HG02798 (cell line): ENCODE measurements at regions not wholly inside any gene's neighbourhood (a gene's known extent, or its start where the extent isn't known, plus 50 kb on each side); places are given as distances from the start of the nearest gene placed in this dataset.

ENCODE experiments used
- ATAC-seq: cut with Tn5 transposase; IDR thresholded peaks from one replicate; pipeline ENCODE4 v1.9.1; 2021; ENCODE audit warnings: mild to moderate bottlenecking; ENCODE audit not compliant: unreplicated experiment, poor library complexity

DNA sequence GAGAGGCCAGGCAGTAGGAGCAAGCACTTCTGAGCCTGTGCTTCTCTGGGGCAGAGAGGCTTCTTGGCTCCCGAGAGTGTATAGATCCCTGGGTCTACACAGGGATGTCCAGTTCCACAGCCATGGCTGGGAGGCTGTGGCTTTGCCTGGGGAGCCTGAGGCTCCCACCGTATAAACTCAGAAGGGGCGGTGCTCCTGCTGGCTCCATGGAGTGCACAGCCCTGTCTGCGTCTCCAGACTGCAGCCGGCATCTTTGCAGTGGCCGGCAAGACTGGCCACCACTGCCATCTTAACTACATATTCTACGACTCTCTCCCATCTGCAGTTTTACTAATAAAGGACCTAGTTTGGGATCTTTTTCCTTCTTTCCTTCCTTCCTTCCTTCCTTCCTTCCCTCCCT is 1253.8 kb downstream of the C4orf33 start:
- ATAC-seq, result no peak

DNA sequence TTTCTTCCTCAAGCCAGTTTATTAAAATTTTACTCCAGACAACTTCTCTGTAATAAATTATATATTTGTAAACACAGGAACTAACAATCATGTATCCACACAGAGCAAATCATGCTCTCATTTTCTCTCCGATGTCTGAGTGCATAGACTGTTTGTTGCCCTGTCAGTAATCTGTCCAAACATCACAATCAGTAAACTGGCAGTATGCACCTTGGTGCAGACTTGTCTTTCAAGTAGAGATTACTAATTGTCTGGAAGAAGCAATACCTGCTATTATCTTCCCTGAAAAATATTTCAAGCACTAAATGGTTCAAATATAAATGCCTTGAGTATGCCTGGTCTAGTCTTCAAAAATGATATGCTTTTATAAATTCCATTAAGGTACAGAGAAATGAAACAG is 1260.9 kb downstream of the C4orf33 start:
- ATAC-seq, result no peak

DNA sequence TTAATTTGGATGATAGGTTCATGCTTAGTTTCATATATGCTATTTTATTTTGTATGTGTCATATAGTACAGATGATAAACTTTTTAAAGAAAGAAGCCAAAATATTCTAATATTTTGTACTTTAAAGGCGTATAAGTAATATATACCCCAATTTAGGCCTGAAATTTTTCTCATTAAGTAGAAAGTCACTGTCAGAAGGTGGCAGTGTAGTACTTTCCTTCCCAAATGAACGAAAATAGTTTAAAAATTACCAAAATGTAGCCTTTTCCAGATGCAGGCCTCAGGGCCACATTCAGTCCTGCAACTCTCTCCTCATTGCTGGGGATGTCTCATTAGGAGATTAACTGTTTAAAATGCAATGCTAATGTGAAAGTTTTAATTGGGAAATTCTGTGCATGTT is 1263.6 kb downstream of the C4orf33 start:
- no peak for ATAC-seq

DNA sequence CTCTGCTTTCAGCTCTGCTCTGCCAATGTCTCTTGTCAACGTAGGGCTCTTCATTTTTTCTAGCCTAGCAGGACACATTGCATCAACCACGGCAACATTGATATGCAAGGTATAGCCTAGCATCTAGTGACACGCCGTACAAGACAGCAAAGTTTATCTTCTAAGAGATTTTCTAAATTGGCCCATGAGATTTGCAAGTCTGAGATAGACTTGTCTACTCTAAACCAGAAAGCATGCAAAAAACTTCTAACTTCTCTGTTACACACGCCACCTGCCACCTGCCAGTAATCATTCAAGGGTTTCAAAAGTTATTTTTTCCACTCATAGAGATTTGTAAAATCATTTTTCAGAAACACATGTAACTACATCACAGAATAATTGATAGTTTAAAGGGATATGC is 1265.7 kb downstream of the C4orf33 start:
- no peak for ATAC-seq

DNA sequence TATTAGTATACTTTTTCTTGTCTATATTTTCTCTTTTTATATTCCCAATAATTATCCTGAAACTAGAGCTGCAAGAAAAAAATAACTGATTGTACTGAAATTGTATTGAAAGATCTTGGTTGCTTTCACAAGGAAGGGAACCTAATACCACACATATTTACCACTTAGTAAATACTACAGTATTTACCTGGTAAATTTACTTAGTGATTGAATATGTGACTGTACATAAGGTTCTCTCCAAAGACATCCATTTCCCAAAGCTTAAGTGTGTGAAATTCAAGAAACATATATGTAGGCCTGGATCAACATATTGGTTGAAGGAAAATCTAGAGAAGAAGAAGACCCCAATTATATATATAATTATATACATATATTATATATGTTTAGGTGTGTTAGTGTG is 1272.7 kb downstream of the C4orf33 start:
- ATAC-seq, result no peak

DNA sequence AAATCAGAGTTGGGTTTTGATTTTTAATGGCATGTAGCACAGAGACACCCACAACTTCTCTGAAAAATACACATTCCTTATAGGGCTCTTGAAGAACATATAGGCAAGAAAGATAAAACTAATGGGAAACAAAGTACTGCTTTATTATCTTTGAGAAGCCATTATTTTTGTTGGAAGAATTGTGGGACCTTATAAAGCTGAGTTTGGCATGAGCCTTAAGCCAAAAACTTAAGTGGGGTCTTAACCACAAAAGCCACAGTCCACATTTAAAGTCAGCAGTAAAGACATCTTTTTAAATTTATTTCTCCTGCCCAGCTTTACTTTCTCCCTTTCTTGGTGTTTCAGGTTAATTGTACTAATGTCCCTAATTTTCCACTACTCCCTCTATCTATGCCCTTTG is 1297.3 kb downstream of the C4orf33 start:
- no peak for ATAC-seq

DNA sequence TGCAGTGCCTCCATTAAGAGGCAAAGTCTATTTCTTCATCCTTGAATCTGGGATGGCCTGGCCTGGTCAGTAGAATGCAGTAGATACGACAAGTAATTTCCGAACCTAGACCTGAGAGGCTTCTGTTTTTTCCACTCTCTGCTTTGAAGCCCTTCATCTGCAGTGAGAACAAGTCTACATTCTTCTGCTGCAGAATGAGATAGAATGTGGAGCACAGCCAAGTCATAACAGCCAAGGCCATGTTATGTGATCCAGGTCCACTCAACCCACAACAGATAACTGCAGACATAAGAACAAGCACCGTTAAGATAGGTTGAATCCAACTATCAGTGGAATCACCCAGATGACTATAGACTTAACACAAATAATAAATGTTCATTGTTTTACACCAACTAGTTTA is 1297.7 kb downstream of the C4orf33 start:
- no peak for ATAC-seq

DNA sequence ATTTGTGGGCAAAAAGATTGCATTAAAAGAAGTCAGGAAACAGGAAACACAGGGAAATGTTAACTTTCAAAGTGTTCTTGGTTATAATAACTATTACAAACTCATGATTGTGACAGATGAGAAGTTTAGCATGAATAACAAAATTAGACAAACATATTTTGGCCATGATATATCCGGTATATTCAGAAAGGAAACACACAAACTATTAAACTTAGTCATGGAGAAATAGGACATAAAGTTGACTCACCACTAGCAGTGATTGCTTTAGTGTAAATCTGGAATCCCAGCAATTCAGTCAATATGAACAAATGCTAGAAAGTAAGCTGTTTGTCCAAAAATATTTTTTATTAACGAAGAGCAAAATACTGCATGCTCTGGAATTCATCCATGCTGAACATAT is 1299.9 kb downstream of the C4orf33 start:
- no peak for ATAC-seq

DNA sequence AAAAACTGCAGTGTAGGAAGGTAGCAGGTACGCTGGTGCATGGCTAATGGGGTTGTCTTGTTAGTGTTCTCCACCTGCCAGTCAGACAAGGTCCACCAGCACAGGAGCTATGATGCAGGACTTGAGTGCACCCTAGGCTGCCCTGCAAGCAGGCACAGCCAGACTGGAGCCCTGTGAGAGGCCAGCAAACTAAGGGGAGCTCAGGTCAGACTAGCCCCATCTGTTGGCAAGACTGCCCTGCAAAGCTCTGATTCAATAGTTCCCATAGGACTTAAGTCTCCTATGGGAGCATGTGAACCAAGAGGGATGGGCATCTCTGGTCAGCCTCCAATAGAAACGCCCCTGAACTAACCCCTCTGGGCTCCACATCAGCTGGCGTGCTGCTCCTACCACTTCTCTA is 1307.3 kb downstream of the C4orf33 start:
- no peak for ATAC-seq

DNA sequence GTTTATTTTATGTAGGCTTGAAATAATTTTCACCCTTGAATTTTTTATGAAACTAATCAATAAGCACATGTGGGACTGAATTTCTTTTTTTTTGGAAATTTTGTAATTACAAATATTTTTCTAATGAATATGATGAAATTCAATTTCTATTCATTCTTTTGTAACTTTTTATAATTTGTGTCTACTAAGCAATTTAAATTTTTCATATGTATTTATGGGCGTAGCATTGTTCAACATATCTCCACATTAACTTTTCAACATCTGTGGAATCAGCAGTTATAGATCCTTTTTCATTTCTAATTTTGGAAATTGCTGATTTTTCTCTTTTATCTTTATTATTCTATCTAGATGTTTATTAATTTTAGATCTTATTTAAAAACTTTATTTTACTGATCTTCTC is 1320.3 kb downstream of the C4orf33 start:
- no peak for ATAC-seq

DNA sequence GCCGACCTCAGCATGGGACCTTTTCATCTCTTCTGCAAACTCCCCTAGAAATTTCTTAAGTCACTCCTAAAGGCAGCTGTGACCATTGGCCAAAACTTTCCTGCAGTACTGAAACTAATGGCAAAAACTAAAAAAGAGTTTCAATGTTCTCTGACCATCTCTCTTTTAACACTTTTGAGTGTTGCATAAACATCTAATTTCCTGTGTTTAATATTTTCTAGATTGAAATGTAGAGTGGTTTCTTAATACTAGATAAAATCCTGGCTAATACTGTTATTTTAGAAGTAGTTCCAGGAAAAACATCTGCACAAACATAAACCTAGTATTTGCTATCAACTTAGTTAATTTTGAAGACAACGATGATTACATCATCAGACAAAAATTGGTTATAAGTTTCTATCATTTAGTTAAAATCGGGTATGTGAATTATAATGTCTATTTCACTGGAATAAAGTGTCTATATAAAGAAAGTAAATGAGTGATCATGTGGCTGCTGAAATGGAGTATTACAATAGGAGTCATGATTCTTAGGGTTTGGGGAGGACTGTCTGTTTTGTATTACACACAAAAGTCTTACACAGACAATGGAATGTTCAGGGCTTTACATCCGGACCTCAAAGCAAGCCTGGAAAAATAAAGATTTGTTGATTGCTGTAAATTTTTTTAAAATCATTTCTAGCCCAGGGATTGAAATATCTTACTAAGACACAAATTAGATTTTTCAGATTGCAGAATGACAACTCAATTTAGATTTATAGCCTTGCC is 1323.4 kb downstream of the C4orf33 start:
- no peak for ATAC-seq

DNA sequence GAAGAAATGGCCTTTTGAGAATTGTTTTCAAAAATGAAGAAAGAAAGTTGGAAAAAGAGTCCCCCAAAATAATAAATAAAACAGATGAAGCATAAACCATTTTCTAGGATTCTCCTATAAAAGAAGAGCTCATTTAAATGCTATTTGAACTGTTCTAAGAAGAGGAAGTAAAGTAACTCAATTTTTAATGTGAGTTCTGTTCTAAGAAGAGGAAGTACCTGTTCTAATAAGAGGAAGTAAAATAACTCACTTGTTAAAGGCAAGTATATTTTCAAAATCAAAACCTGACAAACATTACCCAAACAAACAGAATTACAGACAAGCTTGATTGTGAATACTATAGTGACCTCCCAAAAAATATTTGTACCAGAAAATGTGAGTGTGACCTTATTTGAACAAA is 1326.3 kb downstream of the C4orf33 start:
- ATAC-seq, result no peak

DNA sequence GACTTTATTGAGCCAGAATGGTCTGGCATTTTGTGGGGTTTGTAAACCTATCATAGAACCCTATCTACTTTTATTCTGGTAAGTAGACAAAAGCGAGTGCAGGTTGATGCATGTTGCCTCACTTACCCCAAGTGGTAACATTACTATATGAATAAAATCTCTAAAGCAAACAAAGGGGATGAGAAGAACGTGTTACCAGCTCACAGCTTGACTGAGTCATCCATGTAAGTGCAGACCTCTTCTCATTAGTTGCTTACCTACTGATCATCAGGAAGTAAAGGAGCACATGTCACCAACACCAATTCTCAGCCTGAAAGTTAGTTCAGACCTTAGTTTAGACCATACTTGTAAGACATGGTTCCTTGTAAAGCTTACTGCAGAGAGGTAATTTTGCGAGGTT is 1328.3 kb downstream of the C4orf33 start:
- no peak for ATAC-seq

DNA sequence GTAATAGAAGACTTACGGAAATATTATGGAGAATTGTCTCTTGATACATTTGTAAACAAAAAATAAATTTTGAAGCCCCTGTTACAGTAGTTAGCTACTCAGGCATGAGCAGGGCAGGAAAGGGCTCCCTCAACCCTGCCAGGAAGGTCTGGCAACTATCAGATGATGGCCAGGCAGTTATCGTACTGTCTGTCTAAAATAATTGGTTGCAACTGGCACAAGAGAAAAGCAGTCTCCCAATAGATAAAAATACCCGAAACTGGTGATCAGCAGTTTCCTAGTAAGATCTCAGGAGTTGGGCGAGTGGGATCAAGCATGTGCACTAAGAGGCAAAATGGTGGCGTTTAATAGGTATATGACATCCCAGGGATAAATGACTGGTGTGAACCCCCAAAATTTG is 1336.3 kb downstream of the C4orf33 start:
- no peak for ATAC-seq

DNA sequence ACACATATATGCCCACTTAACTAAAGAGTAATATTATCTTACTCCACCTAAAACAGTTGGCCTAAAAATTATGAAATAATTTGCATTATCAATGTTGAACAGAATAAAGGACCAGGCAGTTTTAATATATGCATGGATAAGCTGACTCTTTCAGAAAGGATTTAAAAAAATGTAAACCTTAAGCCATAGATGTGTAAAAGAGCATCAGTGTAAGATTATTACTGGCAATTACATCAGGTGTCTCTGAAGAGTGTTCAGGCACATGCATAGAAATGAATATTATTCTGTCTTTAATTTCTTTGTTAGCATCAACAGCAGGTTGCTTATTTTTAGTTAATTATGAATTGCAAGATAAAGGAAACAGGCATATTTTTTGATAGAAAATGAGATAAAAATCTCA is 1353.8 kb downstream of the C4orf33 start:
- no peak for ATAC-seq

DNA sequence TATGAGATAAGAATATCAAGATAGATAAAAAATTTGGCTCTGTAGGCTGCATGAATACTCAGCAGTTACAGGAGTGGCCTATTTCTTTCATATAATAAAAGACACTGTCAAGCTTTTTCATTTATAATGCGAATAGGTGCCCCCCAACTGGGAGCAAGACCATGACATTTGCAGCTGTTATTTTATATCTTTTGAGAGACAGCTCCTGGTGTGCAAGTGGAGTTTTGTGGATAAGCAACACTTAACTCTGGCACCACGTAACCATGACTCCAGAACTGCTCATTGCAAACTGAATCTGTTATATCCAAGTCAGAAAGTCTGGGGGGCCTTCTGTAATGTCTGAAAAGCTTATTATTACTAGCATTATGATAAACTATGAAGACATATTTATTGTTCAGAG is 1372.4 kb downstream of the C4orf33 start:
- ATAC-seq, result no peak

DNA sequence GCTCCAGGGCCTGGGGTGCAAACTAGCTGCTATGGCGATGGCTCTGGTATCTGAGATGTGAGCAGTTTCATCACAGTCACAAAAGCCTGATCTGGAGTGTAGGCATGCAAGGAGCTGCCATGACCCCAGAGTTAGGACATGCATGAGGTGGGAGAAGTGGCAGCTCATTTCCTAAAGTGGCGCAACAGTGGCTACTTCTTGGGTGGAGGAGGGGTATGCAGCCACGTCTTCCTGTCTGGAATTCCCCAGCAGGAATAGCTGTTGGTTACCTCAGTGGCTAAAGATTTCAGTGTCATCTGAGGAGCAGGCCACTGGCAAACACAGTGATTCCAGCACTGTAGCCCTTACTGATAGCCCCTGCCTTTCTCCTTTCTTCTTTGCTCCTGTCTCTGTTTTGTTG is 1382.5 kb downstream of the C4orf33 start:
- no peak for ATAC-seq

DNA sequence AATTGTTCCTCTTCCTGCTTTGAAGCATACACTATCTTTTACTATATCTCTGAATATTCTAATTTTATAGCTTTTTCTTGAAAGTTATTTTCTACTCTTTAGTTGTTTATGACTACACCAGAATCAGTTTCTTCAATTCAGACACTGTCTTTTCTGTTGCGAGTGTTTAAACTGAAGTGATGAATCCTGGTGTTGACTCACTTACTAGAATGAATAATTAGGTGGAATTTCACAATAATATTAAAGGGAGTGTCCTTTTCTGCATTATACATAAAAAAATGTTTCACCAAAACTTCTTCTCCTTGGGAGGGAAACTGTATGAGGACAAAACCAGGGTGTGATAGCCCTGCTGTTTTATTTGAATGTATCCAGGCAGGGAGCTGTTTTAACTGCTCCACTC is 1383.1 kb downstream of the C4orf33 start:
- no peak for ATAC-seq

DNA sequence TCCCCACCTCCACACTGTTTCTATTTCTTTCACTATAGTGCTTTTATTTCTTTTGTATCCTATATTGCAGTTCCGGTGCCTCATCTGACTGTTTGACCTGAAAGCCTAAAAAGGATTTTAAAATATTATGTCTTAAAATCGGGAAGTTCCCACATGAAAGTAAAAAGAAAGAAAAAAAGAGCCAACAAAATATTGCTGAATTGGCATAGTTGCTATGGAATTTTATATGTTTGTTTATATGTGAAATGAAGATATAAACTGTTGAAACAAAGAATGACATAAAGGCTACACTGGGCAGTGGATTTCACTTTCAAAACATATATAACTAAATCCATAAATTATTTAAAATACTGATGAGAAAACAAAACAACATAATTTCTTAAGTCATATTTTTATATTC is 1383.7 kb downstream of the C4orf33 start:
- no peak for ATAC-seq

DNA sequence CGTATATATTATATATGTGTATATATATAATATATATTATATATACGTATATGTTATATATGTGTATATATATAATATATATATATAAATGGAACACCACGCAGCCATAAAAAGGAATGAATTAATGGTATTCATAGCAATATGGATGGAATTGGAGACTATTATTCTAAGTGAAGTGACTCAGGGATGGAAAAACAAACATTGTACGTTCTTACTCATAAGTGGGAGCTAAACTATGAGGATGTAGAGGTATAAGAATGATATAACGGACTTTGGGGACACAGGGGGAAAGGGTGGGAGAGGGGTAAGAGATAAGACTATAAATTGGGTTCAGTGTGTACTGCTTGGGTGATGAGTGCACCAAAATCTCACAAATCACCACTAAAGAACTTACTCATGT is 1388.9 kb downstream of the C4orf33 start:
- no peak for ATAC-seq

DNA sequence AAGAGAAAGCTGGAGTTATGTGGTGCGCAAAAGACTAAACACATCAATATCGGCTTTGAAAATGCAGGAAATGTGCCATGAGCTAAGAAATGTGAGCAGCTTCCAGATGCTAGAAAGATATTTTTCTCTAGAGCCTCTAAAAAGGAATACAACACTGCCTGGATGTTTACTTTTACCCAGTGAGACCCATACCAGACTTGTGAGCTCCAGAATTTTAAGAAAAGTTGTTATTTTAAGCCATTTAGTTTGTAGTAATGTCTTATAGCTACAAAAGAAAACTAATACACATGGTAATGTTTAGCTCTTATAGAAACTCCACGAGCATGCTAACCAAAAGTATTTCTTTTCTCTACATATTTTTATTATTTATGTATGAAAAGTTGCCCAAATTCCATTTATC is 1389.4 kb downstream of the C4orf33 start:
- ATAC-seq, result no peak

DNA sequence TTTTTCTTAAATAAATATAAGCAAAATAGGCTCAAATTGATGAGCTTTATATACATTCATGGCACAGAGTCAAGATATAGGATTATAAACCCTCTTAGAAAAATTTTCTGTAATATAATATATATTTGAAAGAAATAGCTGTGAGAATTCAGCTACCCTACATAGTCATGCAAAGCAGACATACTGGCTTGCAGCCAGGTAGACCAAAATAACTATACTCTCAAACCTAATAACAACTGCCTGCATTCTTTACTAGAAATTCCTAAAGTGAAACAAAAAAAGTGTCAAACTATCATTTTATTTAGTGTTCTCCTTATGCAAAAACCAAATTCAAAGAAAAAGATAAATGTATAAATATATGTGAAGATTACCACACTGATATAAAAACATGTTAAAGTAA is 1390.2 kb downstream of the C4orf33 start:
- ATAC-seq, result no peak

DNA sequence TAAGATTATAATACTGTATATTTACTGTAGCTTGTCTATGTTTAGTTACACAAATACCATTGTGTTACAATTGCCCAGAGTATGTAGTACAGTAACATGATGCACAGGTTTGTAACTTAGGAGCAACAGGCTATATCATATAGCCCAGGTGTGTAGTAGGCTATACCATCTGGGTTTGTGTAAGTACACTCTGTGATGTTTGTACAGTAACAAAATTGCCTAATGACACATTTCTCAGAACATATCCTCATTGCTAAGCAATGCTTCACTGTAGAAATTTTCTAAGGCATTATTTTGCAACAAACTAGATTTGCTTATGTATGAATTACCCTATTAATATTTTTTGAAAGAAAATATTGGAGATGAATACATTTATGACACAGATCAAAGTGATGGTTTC is 1390.9 kb downstream of the C4orf33 start:
- ATAC-seq, result no peak
